ENCODE measurements at regions not wholly inside any gene's neighbourhood (a gene's known extent, or its start where the extent isn't known, plus 50 kb on each side); places are given as distances from the start of the nearest gene placed in this dataset.

- TF ChIP-seq, protein P1, sequence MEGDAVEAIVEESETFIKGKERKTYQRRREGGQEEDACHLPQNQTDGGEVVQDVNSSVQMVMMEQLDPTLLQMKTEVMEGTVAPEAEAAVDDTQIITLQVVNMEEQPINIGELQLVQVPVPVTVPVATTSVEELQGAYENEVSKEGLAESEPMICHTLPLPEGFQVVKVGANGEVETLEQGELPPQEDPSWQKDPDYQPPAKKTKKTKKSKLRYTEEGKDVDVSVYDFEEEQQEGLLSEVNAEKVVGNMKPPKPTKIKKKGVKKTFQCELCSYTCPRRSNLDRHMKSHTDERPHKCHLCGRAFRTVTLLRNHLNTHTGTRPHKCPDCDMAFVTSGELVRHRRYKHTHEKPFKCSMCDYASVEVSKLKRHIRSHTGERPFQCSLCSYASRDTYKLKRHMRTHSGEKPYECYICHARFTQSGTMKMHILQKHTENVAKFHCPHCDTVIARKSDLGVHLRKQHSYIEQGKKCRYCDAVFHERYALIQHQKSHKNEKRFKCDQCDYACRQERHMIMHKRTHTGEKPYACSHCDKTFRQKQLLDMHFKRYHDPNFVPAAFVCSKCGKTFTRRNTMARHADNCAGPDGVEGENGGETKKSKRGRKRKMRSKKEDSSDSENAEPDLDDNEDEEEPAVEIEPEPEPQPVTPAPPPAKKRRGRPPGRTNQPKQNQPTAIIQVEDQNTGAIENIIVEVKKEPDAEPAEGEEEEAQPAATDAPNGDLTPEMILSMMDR (IDR thresholded peaks at IDR 0.05) = no peak
- no peak for TF ChIP-seq POLR2A (IDR thresholded peaks at IDR 0.05)
Observed at GRCh38 chr2:133976659-133977058, 277.2 kb upstream of the MGAT5 start.
